ENCODE measurements at regions not wholly inside any gene's neighbourhood (a gene's known extent, or its start where the extent isn't known, plus 50 kb on each side); places are given as distances from the start of the nearest gene placed in this dataset.
"Not testable (repeated sequence)": the region's sequence is repeated elsewhere in the genome, so short reads cannot be mapped to it uniquely, and the experiment has no call there.

- H3K4me3 ChIP-seq (ENCODE audit: low read depth, low read length), result no peak overlapping the region
- no peak overlapping the region for H3K27ac ChIP-seq
- no peak for TF ChIP-seq CTCF (IDR thresholded peaks at IDR 0.05; ENCODE audit: low read depth, low read length, missing control alignments)
- no peak for DNase-seq
- H3K36me3 ChIP-seq (replicated peaks), result no peaks in the 10 kb centered on the region
- no peaks in the 10 kb centered on the region for H3K27me3 ChIP-seq (replicated peaks)
- in situ Hi-C loops (cut with HindIII; ENCODE audit: low pct_ligation_motif_present, low sequenced_read_pairs), result no loop called here
Measured at GRCh38 chr3:182637350-182638110, 155.8 kb upstream of the ATP11B start.

GRCh38 chr3:182644013-182644412 lies 149.3 kb upstream of the ATP11B start:
- Histone ChIP-seq H3K27ac (no peak overlapping the region), H3K4me3 (ENCODE audit: low read depth, low read length) (no peak overlapping the region), H3K27me3 (replicated peaks) (no peaks in the 10 kb centered on the region), H3K36me3 (replicated peaks) (no peaks in the 10 kb centered on the region)
- in situ Hi-C loops (cut with HindIII; ENCODE audit: low pct_ligation_motif_present, low sequenced_read_pairs), result no loop called here
- DNase-seq, result no peak
- TF ChIP-seq CTCF (IDR thresholded peaks at IDR 0.05; ENCODE audit: low read depth, low read length, missing control alignments), result no peak

- Histone ChIP-seq H3K27me3 (replicated peaks) (no peaks in the 10 kb centered on the region), H3K4me3 (ENCODE audit: low read depth, low read length) (no peak overlapping the region), H3K27ac (no peak overlapping the region), H3K36me3 (replicated peaks) (no peaks in the 10 kb centered on the region)
- no peak for DNase-seq
- in situ Hi-C loops (cut with HindIII; ENCODE audit: low pct_ligation_motif_present, low sequenced_read_pairs), result no loop called here
- no peak for TF ChIP-seq CTCF (IDR thresholded peaks at IDR 0.05; ENCODE audit: low read depth, low read length, missing control alignments)
Measured at GRCh38 chr3:182644790-182645433, 148.4 kb upstream of the ATP11B start.

- H3K36me3 ChIP-seq (replicated peaks), result no peaks in the 10 kb centered on the region
- DNase-seq, result no peak
- TF ChIP-seq CTCF (IDR thresholded peaks at IDR 0.05; ENCODE audit: low read depth, low read length, missing control alignments), result no peak
Measured at GRCh38 chr3:182650568-182651128, 142.7 kb upstream of the ATP11B start.

GRCh38 chr3:182651461-182651860 lies 141.8 kb upstream of the ATP11B start:
- TF ChIP-seq CTCF (IDR thresholded peaks at IDR 0.05; ENCODE audit: low read depth, low read length, missing control alignments), result no peak
- Histone ChIP-seq H3K36me3 (replicated peaks) (no peaks in the 10 kb centered on the region), H3K27me3 (replicated peaks) (no peaks in the 10 kb centered on the region), H3K4me3 (ENCODE audit: low read depth, low read length) (no peak overlapping the region), H3K27ac (no peak overlapping the region)
- DNase-seq, result no peak
- in situ Hi-C loops (cut with HindIII; ENCODE audit: low pct_ligation_motif_present, low sequenced_read_pairs), result no loop called here

More at GRCh38 chr3:182650568-182651128, 142.7 kb upstream of the ATP11B start:
- no peaks in the 10 kb centered on the region for H3K27me3 ChIP-seq (replicated peaks)
- in situ Hi-C loops (cut with HindIII; ENCODE audit: low pct_ligation_motif_present, low sequenced_read_pairs), result no loop called here
- H3K4me3 ChIP-seq (ENCODE audit: low read depth, low read length), result no peak overlapping the region
- no peak overlapping the region for H3K27ac ChIP-seq

- DNase-seq; in situ Hi-C loops (cut with HindIII; ENCODE audit: low pct_ligation_motif_present, low sequenced_read_pairs); H3K36me3 ChIP-seq (replicated peaks); H3K27ac ChIP-seq; H3K4me3 ChIP-seq (ENCODE audit: low read depth, low read length); H3K27me3 ChIP-seq (replicated peaks): not testable (repeated sequence)
Measured at GRCh38 chr3:182653065-182653464, 140.2 kb upstream of the ATP11B start.
